ENCODE measurements at regions not wholly inside any gene's neighbourhood (a gene's known extent, or its start where the extent isn't known, plus 50 kb on each side); places are given as distances from the start of the nearest gene placed in this dataset.

DNA sequence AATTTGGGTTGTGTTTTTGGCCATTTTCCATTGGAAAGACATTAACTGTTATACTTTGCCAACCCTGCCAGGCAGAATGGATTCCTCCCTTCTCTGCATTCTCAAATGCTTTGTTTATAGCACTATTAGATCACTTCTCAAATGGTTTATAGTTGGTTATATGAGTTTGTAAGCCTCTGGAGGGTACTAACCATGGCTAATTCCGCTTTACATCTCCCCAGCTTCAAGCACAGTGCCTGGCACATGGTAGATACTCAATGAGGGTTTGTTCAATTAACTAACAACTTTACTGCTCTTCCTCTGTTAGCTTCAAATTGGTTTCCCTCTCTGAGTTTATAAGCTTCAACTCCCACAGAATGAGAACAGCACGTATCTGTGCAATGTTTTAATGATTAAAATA lies 213.5 kb downstream of the SOX11 start:
- TF ChIP-seq, protein P1, sequence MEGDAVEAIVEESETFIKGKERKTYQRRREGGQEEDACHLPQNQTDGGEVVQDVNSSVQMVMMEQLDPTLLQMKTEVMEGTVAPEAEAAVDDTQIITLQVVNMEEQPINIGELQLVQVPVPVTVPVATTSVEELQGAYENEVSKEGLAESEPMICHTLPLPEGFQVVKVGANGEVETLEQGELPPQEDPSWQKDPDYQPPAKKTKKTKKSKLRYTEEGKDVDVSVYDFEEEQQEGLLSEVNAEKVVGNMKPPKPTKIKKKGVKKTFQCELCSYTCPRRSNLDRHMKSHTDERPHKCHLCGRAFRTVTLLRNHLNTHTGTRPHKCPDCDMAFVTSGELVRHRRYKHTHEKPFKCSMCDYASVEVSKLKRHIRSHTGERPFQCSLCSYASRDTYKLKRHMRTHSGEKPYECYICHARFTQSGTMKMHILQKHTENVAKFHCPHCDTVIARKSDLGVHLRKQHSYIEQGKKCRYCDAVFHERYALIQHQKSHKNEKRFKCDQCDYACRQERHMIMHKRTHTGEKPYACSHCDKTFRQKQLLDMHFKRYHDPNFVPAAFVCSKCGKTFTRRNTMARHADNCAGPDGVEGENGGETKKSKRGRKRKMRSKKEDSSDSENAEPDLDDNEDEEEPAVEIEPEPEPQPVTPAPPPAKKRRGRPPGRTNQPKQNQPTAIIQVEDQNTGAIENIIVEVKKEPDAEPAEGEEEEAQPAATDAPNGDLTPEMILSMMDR (IDR thresholded peaks at IDR 0.05; ENCODE audit: insufficient read depth, low read length, missing control alignments), result no peak
- no peak for DNase-seq (ENCODE audit: low read depth, low spot score)
- ChIA-PET CTCF (no interaction called here), POLR2A (no interaction called here)
- no peak overlapping the region for H3K4me3 ChIP-seq (ENCODE audit: low read depth, low read length)

GRCh38 chr2:5908071-5908470 lies 215.9 kb downstream of the SOX11 start:
- ChIA-PET POLR2A (no interaction called here), CTCF (no interaction called here)
- H3K4me3 ChIP-seq (ENCODE audit: low read depth, low read length), result no peak overlapping the region
- DNase-seq (ENCODE audit: low read depth, low spot score), result peak; percentile 12
- TF ChIP-seq, protein P1 (IDR thresholded peaks at IDR 0.05; ENCODE audit: insufficient read depth, low read length, missing control alignments), result no peak

- TF ChIP-seq, protein P1 (IDR thresholded peaks at IDR 0.05; ENCODE audit: insufficient read depth, low read length, missing control alignments), result no peak
- no peak overlapping the region for H3K4me3 ChIP-seq (ENCODE audit: low read depth, low read length)
- ChIA-PET POLR2A (no interaction called here), CTCF (no interaction called here)
- DNase-seq (ENCODE audit: low read depth, low spot score), result no peak
These were observed 219.5 kb downstream of the SOX11 start for GRCh38 chr2:5911718-5912117.

GRCh38 chr2:5913711-5914395 lies 221.7 kb downstream of the SOX11 start:
- CTCF ChIA-PET, result interaction anchor here (3.6 to 5.9 kb wide), 2 partner anchors 218 to 222 kb away, joined by 18 to 37 read pairs; partner anchors contain the start of gene SOX11
- DNase-seq (ENCODE audit: low read depth, low spot score), result no peak
- H3K4me3 ChIP-seq (ENCODE audit: low read depth, low read length), result no peak overlapping the region
- POLR2A ChIA-PET, result interaction anchor here (1.3 to 2.1 kb wide), 3 partner anchors 116 to 221 kb away, joined by 3 to 20 read pairs (median 8); partner anchors contain the start of gene SOX11
- TF ChIP-seq, protein P1 (IDR thresholded peaks at IDR 0.05; ENCODE audit: insufficient read depth, low read length, missing control alignments), result no peak

GRCh38 chr2:5914811-5915611 lies 222.8 kb downstream of the SOX11 start:
- ChIA-PET CTCF (interaction anchor here (0.6 to 5.9 kb wide), 19 partner anchors 9 to 1959 kb away, joined by 3 to 37 read pairs (median 3); partner anchors contain the start of gene SOX11), POLR2A (interaction anchor here (0.6 to 2.1 kb wide), 9 partner anchors 64 to 744 kb away, joined by 3 to 20 read pairs (median 5); partner anchors contain the start of gene SOX11)
- peak; percentile 58 for DNase-seq (ENCODE audit: low read depth, low spot score)
- TF ChIP-seq, protein P1 (IDR thresholded peaks at IDR 0.05; ENCODE audit: insufficient read depth, low read length, missing control alignments), result peak; percentile 53
- H3K4me3 ChIP-seq (ENCODE audit: low read depth, low read length), result peak overlapping the region; percentile 20; the same call in 1 of the 2 replicates

DNA sequence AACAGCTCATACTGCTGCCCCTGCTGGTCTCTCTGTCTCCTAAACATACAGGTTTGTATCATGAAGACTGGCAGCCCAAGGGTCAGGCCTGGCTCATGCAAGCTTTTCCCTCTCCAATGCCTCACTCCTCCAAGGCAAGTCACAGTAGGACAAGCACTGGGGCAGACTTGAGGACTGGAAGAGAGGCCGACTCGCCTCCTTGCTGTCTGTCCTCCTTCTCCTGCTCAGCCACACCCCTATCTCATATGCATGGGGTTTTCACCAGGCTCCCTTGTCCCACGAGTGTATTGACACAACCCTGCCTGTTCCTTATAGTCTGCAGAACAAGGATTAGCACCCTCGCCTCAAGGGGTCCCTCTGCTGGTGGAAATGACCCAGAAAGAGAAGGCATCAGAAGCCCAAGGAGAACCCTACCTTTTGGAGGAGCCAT lies 223.7 kb downstream of the SOX11 start:
- POLR2A ChIA-PET, result interaction anchor here (0.6 to 2.1 kb wide), 5 partner anchors 69 to 744 kb away, joined by 3 to 20 read pairs (median 5); partner anchors contain the start of gene SOX11
- CTCF ChIA-PET, result interaction anchor here (0.6 to 5.9 kb wide), 22 partner anchors 8 to 1960 kb away, joined by 3 to 37 read pairs (median 3); partner anchors contain the start of gene SOX11
- peak; percentile 12 for DNase-seq (ENCODE audit: low read depth, low spot score)

More for the DNA sequence above, 223.7 kb downstream of the SOX11 start:
- TF ChIP-seq, protein P1 (IDR thresholded peaks at IDR 0.05; ENCODE audit: insufficient read depth, low read length, missing control alignments), result peak; percentile 63
- no peak overlapping the region for H3K4me3 ChIP-seq (ENCODE audit: low read depth, low read length)
